ENCODE measurements at regions not wholly inside any gene's neighbourhood (a gene's known extent, or its start where the extent isn't known, plus 50 kb on each side); places are given as distances from the start of the nearest gene placed in this dataset.

DNA sequence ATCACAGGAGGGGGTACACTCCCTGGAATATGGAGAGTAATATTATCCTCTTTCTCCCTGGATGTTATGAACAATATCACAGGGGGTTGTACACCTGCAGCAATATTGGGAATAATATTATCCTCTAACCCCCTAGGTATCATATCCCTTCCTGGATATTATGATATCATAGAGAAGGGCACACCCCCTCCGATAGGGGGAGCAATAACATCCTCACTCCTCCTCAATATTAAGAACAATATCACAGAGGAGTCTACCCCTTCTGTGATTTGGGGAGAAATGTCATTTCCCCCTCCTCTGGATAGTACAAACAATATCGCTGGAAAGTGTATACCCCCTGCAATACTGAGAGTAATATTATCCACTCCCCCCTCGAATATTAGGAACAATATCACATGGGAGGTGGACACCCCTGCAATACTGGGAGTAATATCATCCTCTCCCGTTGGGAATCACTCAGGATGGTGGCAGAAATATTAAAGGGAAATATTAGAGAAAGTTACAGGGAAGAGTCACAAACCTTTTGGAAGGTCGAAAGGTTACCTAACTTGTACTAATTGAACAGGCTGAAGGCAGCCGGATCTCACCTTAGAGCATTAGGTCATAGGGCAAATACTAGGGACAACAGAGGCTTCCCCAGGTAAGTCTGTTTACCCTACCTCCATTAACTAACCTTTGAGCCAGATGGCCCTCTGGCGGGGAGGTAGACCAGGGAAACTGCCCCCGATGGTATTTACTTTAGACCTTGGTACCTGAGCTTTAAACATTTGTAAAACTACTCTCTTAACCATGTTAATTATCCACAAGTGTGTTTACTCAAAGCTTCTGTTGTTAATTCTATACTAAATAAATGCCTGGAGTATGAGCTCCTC is 57.5 kb upstream of the FREM1 start (continued):
- TF ChIP-seq, protein P1, sequence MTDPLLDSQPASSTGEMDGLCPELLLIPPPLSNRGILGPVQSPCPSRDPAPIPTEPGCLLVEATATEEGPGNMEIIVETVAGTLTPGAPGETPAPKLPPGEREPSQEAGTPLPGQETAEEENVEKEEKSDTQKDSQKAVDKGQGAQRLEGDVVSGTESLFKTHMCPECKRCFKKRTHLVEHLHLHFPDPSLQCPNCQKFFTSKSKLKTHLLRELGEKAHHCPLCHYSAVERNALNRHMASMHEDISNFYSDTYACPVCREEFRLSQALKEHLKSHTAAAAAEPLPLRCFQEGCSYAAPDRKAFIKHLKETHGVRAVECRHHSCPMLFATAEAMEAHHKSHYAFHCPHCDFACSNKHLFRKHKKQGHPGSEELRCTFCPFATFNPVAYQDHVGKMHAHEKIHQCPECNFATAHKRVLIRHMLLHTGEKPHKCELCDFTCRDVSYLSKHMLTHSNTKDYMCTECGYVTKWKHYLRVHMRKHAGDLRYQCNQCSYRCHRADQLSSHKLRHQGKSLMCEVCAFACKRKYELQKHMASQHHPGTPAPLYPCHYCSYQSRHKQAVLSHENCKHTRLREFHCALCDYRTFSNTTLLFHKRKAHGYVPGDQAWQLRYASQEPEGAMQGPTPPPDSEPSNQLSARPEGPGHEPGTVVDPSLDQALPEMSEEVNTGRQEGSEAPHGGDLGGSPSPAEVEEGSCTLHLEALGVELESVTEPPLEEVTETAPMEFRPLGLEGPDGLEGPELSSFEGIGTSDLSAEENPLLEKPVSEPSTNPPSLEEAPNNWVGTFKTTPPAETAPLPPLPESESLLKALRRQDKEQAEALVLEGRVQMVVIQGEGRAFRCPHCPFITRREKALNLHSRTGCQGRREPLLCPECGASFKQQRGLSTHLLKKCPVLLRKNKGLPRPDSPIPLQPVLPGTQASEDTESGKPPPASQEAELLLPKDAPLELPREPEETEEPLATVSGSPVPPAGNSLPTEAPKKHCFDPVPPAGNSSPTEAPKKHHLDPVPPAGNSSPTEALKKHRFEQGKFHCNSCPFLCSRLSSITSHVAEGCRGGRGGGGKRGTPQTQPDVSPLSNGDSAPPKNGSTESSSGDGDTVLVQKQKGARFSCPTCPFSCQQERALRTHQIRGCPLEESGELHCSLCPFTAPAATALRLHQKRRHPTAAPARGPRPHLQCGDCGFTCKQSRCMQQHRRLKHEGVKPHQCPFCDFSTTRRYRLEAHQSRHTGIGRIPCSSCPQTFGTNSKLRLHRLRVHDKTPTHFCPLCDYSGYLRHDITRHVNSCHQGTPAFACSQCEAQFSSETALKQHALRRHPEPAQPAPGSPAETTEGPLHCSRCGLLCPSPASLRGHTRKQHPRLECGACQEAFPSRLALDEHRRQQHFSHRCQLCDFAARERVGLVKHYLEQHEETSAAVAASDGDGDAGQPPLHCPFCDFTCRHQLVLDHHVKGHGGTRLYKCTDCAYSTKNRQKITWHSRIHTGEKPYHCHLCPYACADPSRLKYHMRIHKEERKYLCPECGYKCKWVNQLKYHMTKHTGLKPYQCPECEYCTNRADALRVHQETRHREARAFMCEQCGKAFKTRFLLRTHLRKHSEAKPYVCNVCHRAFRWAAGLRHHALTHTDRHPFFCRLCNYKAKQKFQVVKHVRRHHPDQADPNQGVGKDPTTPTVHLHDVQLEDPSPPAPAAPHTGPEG (CRISPR knock-in tag; IDR thresholded peaks at IDR 0.05): no peak
- TF ChIP-seq TP53 (CRISPR knock-in tag; conservative IDR thresholded peaks at IDR 0.05) (no peak), ADNP (CRISPR knock-in tag; IDR thresholded peaks at IDR 0.05) (no peak), RORA (CRISPR knock-in tag; IDR thresholded peaks at IDR 0.05) (no peak), KLF15 (CRISPR knock-in tag; IDR thresholded peaks at IDR 0.05; ENCODE audit: borderline replicate concordance) (no peak), RFX1 (IDR thresholded peaks at IDR 0.05) (no peak), HDAC6 (IDR thresholded peaks at IDR 0.05; ENCODE audit: low read depth, low read length) (no peak), ZNF543 (CRISPR knock-in tag; IDR thresholded peaks at IDR 0.05) (no peak), ZBTB20 (CRISPR knock-in tag; IDR thresholded peaks at IDR 0.05; ENCODE audit: borderline replicate concordance, low read depth) (peak; percentile 56; the same call in 1 of the 2 replicates), KMT2A (CRISPR knock-in tag; IDR thresholded peaks at IDR 0.05) (no peak)
- TF ChIP-seq, protein P2, sequence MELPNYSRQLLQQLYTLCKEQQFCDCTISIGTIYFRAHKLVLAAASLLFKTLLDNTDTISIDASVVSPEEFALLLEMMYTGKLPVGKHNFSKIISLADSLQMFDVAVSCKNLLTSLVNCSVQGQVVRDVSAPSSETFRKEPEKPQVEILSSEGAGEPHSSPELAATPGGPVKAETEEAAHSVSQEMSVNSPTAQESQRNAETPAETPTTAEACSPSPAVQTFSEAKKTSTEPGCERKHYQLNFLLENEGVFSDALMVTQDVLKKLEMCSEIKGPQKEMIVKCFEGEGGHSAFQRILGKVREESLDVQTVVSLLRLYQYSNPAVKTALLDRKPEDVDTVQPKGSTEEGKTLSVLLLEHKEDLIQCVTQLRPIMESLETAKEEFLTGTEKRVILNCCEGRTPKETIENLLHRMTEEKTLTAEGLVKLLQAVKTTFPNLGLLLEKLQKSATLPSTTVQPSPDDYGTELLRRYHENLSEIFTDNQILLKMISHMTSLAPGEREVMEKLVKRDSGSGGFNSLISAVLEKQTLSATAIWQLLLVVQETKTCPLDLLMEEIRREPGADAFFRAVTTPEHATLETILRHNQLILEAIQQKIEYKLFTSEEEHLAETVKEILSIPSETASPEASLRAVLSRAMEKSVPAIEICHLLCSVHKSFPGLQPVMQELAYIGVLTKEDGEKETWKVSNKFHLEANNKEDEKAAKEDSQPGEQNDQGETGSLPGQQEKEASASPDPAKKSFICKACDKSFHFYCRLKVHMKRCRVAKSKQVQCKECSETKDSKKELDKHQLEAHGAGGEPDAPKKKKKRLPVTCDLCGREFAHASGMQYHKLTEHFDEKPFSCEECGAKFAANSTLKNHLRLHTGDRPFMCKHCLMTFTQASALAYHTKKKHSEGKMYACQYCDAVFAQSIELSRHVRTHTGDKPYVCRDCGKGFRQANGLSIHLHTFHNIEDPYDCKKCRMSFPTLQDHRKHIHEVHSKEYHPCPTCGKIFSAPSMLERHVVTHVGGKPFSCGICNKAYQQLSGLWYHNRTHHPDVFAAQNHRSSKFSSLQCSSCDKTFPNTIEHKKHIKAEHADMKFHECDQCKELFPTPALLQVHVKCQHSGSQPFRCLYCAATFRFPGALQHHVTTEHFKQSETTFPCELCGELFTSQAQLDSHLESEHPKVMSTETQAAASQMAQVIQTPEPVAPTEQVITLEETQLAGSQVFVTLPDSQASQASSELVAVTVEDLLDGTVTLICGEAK (IDR thresholded peaks at IDR 0.05): no peak
- TF ChIP-seq, protein P2 (CRISPR knock-in tag; IDR thresholded peaks at IDR 0.05): no peak; the same call in 1 of the 2 replicates
- TF ChIP-seq, protein P3, sequence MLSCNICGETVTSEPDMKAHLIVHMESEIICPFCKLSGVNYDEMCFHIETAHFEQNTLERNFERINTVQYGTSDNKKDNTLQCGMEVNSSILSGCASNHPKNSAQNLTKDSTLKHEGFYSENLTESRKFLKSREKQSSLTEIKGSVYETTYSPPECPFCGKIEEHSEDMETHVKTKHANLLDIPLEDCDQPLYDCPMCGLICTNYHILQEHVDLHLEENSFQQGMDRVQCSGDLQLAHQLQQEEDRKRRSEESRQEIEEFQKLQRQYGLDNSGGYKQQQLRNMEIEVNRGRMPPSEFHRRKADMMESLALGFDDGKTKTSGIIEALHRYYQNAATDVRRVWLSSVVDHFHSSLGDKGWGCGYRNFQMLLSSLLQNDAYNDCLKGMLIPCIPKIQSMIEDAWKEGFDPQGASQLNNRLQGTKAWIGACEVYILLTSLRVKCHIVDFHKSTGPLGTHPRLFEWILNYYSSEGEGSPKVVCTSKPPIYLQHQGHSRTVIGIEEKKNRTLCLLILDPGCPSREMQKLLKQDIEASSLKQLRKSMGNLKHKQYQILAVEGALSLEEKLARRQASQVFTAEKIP (CRISPR knock-in tag; IDR thresholded peaks at IDR 0.05; ENCODE audit: borderline replicate concordance): no peak

All from HepG2 (cell line).